HG03575 (cell line): ENCODE measurements at regions not wholly inside any gene's neighbourhood (a gene's known extent, or its start where the extent isn't known, plus 50 kb on each side); places are given as distances from the start of the nearest gene placed in this dataset.
"Not testable (repeated sequence)": the region's sequence is repeated elsewhere in the genome, so short reads cannot be mapped to it uniquely, and the experiment has no call there.

Experiments
- ATAC-seq: cut with Tn5 transposase; IDR thresholded peaks from one replicate; pipeline ENCODE4 v1.9.1; 2021; ENCODE audit not compliant: unreplicated experiment, insufficient number of reproducible peaks, low FRiP score; ENCODE audit errors: extremely low read depth

DNA sequence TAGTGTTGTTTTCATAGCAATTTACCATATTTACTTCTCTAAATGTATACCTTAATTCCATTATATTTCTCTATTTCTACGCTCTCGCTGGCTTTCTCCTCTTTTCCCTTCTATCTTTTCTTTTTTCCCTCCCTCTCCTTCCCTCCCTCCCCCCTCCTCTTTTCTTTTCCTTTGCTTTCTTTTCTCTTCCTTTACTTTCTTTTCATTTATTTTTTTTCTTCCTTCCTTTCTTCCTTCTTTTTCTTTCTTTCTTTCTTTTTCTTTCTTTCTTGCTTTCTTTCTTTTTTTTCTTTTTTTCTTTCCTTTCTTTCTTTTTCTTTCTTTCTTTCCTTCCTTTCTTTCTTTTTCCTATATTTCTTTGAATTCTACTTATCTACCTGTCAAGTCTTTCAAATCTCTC is 533.0 kb upstream of the POT1 start:
- ATAC-seq, result no peak

DNA sequence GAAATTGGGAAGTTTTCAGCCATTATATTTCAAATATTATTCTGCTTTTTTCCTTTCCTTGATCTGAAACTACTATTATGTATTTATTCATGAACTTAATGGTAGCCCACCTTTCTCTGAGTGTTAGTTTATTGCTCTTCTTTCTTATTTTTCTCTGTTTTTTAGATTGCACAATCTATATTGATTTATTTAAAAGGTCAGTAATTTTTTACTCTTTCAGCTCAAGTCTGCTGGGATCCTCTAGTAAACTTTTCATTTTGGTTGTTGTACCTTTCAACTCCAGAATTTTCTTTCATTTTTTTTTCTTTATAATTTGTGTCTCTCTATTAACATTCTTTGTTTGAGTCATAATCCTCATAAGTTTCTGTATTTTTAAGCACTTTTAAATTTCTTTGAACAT is 529.4 kb upstream of the POT1 start:
- no peak for ATAC-seq

DNA sequence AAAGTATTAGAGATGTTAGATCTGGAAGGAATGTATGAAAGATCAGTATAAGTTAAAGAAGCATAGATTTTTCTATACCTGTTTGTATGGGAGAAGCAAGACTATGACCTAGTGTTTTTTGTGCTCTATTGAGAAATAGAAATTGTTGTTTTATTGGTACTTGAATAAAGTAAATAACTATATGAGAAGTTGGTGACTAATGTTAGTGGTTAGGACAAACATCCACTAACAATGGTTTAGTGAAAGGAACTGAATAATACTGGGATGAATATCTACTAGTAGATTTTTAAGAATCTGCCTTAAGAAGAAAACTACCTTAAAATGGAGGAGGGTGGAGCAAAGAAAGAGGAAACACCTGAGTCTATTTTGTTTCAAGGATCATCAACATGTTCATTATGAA is 521.1 kb upstream of the POT1 start:
- no peak for ATAC-seq

DNA sequence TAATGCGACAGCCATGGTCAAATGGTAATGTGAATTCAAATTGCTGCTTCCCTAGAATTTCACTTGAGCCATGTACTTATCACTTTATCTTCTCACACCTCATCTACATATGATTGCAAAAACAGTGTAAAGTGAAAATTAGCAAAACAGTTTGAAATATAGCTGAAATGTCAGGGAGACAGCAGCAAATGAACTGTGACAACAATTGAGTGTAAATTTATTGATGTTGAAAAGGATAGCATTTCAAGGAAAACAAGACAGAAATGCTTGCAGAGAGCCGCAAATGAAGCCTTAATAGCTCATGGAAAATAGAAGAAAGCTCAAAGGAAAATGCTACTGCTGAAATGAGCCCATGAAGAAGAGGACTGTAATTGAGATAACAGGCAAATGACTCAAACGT is 516.2 kb upstream of the POT1 start:
- ATAC-seq, result no peak

DNA sequence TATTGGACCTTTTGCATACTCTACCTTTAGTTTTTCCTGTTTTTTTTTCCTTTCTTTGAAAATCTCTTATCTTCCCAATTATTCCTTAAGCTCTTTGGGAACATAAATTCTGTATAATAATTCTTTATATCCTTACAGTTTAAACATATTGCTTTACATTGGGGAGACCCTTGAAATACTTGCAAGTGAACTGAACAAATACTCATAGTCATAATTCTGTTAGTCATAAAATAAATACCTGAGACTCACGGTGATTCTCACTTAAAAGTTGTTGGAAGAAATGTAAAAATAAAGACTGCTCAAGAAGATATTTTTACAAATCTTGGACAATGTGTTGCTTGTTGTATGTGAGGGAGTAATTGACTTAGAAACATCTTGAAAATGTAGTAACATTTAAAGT is 515.2 kb upstream of the POT1 start:
- no peak for ATAC-seq

DNA sequence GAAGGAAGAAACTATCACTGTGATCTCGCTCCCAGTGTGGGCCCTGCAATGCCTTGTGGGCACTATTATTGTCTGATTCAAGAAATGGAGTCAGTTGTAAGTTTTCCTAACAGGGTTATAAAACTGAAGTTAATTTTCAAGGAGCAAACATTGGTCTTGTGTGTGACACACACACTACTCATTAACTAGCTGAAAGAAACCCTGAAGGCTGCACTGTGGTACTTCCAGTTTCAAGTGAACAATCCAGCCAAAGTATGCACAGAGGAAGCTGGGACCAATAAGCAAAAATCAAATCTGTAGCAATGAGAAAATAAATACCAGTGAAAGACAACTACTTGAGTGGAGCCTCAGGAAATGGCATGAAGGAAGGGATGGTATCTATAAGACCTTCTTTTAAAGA is 506.6 kb upstream of the POT1 start:
- no peak for ATAC-seq

DNA sequence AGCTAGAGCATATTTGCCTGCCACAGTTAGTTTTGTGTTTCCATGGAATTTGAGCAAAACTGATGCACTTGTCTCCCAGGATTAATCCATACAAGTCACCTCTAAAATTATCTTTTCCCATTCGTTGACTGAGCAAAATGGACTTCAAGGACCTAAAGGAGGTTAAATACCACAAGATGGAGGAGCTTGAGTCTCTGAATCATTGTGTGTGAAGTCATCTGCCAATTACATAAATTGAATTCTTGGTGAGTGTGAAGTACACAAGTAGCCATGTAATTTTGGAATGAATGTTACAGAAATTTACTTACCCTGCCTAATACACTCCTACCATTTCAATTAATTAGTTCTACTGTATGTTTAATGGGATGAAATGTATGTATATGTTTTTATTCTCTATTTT is 501.7 kb upstream of the POT1 start:
- ATAC-seq, result no peak

DNA sequence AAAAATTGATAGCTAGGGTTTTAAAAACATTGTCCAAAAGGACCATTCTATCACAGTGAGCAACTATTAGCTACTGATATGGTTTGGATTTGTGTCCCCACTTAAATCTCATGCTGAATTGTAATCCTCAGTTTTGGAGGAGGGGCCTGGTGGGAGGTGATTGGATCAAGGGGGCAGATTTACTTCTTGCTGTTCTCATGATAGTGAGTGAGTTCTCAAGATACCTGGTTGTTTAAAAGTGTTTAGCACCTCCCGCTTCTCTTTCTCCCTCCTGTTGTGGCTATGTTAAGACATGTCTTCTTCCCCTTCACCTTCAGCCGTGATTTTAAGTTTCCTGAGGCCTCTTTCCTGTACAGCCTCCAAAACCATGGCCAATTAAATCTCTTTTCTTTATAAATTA is 500.4 kb upstream of the POT1 start:
- no peak for ATAC-seq

DNA sequence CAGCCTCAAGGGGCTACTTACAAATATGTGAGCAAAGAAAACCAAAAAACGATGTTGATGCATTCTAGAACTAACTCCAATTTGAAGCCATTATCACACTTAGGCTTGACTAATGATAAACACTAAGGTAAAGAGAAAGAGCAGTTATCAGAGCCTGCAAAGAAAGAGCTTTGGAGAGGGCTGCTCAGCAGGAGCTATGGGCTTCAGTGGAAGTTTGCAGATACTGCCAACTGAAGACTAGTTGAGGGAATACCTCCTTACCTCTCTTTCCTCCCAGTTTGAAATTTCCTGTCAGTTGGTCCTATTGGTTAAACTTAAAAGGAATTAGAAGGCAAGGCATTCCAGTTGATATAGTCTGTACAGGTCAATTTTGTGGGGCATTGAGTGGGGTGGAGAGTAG is 498.1 kb upstream of the POT1 start:
- ATAC-seq, result no peak

DNA sequence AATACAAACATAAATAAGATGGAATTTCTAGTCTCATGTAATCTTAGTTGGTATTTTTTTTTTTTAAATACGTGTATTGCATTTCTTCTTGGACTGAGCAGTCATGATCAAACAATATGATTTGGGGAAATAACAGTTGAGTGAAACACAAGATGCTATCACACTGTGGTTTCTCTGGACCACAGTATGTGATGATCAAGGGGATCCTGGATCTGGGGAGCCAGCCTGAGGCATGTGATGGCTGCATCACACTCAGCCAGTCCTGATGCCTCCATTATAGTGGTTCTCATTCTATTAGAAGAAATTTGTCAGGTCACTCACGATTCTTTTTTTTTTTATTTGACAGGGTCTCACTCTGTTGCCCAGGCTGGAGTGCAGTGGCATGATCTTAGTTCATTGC is 495.9 kb upstream of the POT1 start:
- no peak for ATAC-seq

DNA sequence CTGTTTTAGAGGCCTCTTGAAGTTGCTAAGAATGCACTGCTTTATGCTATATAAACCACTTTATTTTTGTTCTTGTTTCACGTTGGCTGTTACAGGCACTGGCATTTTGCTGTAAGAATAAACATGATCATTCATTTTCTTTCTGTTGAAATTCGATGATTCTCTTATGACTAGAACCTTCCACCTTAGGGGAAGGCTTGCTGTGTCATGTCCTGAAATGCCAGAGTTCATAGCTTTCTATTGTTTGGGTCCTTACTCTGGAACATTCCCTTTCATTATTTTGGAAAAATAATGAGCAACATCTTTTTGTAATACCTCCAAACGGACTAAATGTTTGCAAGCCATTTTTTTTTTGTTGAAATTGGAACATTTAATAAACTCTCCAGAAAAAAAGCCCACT is 495.1 kb upstream of the POT1 start:
- ATAC-seq, result no peak

DNA sequence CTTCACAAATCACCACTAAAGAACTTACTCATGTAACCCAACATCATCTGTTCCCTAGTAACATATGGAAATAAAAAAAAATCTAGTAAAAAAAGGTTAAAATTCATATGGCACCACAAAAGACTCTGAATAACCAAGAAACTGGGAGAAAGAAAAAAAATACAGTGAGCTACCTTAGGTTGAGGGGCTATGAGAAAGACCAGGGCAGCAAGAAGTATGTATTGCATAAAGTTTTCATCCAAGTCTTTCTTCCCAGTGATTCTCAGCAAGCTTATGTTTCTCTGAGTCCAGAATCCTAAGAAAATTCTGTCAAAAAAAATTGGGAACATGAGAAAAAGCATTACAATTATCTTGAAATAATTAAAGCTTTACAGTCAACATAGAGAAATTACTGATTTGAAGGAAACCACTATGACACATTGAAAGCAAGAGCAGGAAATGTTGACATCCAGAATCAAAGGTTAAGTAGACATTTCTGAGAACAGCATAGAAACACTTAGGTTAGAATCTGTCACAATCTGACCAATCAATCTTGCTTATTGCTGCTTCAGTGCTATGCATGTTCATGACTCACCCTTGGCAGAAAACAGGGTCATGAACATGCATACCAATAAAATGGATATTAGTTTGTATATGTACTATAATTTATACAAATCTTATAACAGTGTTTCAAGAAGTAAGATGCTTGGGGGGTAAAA is 494.0 kb upstream of the POT1 start:
- no peak for ATAC-seq

DNA sequence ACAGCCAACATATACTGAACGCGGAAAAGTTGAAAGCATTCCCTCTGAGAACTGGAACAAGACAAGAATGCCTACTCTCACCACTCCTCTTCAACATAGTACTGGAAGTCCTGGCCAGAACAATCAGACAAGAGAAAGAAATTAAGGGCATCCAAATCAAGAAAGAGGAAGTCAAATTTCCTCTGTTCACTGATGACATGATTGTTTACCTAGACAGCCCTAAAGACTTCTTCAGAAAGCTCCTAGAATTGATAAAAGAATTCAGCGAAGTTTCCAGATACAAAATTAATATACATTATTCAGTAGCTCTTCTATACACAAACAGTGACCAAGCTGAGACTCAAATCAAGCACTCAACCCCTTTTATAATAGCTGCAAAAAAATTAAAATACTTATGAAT is 491.8 kb upstream of the POT1 start:
- not testable (repeated sequence) for ATAC-seq

DNA sequence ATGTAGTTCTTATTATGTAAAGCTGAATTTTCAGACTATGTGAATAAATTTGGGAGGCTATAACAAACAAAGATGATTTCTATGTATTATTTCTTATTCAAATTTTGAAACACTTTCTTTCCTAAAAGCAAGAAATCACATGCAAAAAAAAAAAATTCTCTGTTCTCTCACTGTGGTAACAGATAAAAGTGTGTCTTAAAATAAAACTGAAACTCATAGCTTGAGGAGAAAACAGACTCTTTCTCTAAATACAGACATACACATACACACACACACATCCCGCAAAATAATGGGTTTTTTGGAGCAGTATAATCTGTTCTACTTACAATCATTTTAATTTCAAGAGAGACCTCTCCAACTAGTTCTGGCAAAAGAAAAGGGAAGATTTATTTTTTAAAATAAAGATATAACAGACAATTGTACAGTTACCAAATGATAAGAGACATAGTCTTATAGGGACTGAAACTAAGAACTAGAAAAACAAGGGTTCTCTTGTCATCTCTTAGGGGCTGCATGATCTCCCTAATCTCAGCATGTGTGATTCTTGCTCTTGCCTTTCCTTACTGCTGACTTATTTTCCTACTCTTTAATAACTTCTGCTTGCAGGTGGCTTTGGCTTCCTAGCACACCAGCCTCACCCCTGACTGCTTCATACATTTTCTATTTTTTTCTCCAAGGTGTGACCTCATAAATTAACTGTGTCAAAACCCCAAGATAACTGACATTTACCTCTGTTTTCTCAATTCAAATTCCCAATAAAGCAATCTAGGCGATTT is 483.5 kb upstream of the POT1 start:
- ATAC-seq, result no peak

DNA sequence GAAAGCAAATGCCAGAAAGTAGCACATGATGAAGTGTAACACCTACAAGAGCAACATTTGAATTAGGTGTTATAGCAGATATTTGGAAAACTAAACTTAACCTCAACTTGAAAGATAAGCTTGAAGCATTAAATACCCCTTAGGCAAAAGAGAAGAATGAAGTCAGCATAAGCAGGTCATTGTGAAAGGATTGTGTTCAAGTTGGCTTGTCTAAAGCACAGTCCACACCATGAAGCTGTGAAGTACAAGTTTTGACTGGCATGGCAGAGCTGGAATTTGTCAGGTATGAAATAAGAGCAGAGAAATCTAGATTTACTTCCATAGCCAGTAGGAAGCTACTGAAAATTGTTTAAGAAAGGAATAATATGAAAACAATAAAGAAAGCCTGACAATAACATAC is 480.3 kb upstream of the POT1 start:
- no peak for ATAC-seq

DNA sequence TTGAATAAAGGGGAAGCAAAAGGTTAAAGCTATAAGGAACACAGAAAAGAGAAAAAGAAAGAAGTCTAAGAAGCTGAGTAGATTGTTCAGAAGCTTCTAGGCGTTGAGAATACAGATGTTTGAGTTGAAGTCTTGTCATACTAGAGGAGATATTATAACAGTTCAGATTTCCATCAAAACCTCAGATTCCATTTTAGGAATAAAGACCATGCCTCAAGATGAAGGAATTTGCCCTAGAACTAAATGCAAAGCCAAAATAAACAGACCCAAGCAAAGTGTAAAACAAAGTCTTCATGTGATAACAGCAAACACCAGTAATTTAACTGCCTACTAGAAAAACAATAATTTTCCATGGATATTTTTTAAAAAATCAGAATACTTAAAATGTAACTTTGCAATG is 476.5 kb upstream of the POT1 start:
- ATAC-seq, result no peak

DNA sequence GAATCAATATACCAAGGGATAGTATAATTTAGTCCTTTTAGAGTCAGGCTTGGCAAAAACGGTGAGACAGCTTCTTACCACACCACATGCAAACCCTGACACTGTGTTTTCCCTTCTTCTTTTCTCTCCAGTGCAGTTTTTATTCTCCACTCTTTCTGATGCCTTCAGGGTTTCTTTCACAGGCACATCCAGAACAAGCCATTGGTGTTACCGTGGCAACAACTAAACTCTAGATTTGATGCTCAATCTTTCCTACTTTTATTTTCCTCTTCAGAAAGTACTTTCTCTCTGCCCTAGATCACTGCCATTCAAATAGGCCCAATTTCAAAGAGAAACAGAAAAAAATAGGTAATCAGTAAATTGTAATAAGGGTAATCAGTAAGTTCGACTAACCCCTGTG is 469.8 kb upstream of the POT1 start:
- ATAC-seq, result no peak

DNA sequence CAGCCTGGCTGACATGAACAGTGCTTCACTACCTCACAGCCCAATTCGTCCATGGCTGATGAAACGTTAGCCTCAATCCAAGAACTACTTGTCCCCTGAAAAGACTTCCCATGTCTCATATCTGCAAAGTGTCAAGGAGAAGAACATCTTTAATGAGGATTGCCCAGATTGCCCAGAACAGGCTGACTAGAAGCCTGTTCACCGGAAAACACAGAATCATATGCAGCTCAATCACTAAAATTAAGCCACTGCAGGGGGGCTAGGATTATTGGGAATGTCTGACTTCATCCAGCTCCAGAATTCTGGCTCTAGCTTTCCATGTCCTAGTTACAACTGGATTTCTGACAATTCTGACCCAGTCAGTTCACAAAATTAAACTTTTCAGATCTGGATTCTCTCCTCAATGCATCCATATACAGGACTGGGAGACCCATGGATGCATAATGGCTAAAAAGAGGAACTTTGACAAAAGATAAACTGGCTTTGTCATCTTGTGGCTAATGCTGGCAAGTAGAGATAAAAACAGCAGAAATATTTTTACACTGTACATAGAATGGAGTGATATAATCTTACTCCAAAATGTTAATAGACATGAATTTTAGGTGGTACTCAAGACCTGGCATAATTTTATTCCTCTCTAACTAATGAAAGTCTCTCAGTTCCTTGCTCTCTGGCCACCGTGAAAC is 467.0 kb upstream of the POT1 start:
- no peak for ATAC-seq

DNA sequence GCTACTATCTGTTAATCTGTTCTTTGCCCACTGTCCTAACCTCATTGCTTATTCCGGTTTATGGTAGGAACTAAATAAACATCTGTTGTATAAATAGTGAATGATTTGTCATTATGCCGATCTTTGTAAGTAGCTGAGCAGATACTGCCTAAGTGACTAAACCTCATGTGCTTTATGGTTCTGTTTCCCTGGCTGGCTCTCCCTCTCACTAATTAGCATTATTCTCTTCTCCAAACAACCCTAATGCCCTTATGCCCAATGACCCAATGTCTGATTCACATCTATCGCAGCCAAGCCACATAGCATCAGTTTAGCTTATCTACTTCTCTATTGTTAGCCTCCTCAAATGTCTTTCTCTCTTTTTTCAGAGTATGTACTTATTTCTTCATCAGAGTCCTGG is 462.3 kb upstream of the POT1 start:
- ATAC-seq, result no peak

DNA sequence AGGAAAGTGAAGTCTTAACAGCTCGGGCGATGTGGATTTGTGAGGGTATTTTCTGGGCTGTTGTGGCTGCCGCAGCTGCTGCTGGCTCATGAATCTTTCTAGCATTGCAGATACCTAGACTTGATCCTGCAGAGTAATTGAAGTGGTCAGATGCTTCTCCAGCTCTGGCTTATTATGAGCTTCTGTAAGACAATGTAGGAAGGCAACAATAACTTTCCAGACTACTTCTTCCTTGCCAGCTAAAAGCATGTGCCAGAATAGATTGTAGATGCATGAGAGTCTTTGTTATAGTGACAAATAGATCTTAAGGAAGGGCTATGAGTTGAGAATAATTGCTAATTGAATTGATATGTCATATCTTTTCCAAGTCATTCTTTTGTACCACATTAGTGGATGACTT is 461.4 kb upstream of the POT1 start:
- no peak for ATAC-seq
